ENCODE measurements at regions not wholly inside any gene's neighbourhood (a gene's known extent, or its start where the extent isn't known, plus 50 kb on each side); places are given as distances from the start of the nearest gene placed in this dataset.

DNA sequence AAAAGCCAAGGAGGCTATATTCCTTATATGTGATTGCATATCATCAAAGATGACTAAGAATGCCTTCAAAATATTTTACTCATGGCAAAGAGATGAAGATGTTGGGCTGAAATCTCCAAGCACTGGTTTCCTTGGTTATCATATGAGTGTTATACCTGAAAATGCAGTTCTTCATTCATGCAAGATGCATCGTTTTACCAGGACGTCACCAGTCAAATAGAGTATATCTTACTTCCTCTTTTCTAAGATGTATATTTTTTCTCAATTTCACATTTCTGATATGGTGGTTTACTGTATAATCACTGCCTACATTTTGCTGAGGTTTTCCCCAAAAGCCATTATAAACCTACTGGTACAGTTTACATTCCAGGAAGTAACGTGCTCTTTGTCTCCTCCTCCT, 1085.7 kb downstream of the NCAM2 start:
- H3K9me3 ChIP-seq (replicated peaks; ENCODE audit: control insufficient read depth, insufficient read depth, low read length): no peaks in the 10 kb centered on the region
- H3K36me3 ChIP-seq (ENCODE audit: control insufficient read depth in 2 of 2, insufficient read depth in 2 of 2, low read length in 1 of 2): no peaks in the 10 kb centered on the region
- no TSS peak for BruUV-seq (replicated peaks)
- 4% methylated on average over 3 of the region's 3 CpGs for WGBS (ENCODE audit: insufficient coverage, insufficient replicate concordance, low lambda C conversion rate, missing lambda C conversion rate)
- RAD21 ChIA-PET (ENCODE audit: unreplicated experiment): no interaction called here
- no peak for TF ChIP-seq JUND (IDR thresholded peaks at IDR 0.05; ENCODE audit: low read depth, low read length)
- TF ChIP-seq, protein P1, sequence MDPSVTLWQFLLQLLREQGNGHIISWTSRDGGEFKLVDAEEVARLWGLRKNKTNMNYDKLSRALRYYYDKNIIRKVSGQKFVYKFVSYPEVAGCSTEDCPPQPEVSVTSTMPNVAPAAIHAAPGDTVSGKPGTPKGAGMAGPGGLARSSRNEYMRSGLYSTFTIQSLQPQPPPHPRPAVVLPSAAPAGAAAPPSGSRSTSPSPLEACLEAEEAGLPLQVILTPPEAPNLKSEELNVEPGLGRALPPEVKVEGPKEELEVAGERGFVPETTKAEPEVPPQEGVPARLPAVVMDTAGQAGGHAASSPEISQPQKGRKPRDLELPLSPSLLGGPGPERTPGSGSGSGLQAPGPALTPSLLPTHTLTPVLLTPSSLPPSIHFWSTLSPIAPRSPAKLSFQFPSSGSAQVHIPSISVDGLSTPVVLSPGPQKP (IDR thresholded peaks at IDR 0.05; ENCODE audit: low read depth, low read length): no peak
- no peak for TF ChIP-seq MEF2A (IDR thresholded peaks at IDR 0.05; ENCODE audit: insufficient read depth, low read depth, low read length)
- TF ChIP-seq, protein P2, sequence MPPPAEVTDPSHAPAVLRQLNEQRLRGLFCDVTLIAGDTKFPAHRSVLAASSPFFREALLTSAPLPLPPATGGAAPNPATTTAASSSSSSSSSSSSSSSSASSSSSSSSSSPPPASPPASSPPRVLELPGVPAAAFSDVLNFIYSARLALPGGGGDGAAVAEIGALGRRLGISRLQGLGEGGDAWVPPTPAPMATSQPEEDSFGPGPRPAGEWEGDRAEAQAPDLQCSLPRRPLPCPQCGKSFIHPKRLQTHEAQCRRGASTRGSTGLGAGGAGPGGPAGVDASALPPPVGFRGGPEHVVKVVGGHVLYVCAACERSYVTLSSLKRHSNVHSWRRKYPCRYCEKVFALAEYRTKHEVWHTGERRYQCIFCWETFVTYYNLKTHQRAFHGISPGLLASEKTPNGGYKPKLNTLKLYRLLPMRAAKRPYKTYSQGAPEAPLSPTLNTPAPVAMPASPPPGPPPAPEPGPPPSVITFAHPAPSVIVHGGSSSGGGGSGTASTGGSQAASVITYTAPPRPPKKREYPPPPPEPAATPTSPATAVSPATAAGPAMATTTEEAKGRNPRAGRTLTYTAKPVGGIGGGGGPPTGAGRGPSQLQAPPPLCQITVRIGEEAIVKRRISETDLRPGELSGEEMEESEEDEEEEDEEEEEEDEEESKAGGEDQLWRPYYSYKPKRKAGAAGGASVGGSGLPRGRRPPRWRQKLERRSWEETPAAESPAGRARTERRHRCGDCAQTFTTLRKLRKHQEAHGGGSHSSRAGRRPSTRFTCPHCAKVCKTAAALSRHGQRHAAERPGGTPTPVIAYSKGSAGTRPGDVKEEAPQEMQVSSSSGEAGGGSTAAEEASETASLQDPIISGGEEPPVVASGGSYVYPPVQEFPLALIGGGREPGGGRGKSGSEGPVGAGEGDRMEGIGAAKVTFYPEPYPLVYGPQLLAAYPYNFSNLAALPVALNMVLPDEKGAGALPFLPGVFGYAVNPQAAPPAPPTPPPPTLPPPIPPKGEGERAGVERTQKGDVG (CRISPR knock-in tag; IDR thresholded peaks at IDR 0.05): no peak
- no peak for TF ChIP-seq KDM1A (IDR thresholded peaks at IDR 0.05; ENCODE audit: borderline replicate concordance)
- TF ChIP-seq, protein P3, sequence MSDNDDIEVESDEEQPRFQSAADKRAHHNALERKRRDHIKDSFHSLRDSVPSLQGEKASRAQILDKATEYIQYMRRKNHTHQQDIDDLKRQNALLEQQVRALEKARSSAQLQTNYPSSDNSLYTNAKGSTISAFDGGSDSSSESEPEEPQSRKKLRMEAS (IDR thresholded peaks at IDR 0.05; ENCODE audit: low read depth, low read length): no peak
- no peak for TF ChIP-seq CREM (IDR thresholded peaks at IDR 0.05; ENCODE audit: low read depth)
- no peak for TF ChIP-seq BRCA1 (IDR thresholded peaks at IDR 0.05; ENCODE audit: low read depth, low read length)
- TF ChIP-seq, protein P4, sequence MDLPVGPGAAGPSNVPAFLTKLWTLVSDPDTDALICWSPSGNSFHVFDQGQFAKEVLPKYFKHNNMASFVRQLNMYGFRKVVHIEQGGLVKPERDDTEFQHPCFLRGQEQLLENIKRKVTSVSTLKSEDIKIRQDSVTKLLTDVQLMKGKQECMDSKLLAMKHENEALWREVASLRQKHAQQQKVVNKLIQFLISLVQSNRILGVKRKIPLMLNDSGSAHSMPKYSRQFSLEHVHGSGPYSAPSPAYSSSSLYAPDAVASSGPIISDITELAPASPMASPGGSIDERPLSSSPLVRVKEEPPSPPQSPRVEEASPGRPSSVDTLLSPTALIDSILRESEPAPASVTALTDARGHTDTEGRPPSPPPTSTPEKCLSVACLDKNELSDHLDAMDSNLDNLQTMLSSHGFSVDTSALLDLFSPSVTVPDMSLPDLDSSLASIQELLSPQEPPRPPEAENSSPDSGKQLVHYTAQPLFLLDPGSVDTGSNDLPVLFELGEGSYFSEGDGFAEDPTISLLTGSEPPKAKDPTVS (IDR thresholded peaks at IDR 0.05; ENCODE audit: low read depth, low read length): no peak
- no peak for TF ChIP-seq FOXK2 (IDR thresholded peaks at IDR 0.05)
- no peak for TF ChIP-seq ZNF622 (IDR thresholded peaks at IDR 0.05)
- no peak for TF ChIP-seq TCF7 (IDR thresholded peaks at IDR 0.05; ENCODE audit: borderline replicate concordance)
- TF ChIP-seq HDAC6 (IDR thresholded peaks at IDR 0.05; ENCODE audit: unreplicated experiment): no peak
- TF ChIP-seq, protein P5, sequence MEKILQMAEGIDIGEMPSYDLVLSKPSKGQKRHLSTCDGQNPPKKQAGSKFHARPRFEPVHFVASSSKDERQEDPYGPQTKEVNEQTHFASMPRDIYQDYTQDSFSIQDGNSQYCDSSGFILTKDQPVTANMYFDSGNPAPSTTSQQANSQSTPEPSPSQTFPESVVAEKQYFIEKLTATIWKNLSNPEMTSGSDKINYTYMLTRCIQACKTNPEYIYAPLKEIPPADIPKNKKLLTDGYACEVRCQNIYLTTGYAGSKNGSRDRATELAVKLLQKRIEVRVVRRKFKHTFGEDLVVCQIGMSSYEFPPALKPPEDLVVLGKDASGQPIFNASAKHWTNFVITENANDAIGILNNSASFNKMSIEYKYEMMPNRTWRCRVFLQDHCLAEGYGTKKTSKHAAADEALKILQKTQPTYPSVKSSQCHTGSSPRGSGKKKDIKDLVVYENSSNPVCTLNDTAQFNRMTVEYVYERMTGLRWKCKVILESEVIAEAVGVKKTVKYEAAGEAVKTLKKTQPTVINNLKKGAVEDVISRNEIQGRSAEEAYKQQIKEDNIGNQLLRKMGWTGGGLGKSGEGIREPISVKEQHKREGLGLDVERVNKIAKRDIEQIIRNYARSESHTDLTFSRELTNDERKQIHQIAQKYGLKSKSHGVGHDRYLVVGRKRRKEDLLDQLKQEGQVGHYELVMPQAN (conservative IDR thresholded peaks at IDR 0.05): no peak
- no peak overlapping the region for H3K9ac ChIP-seq (ENCODE audit: control insufficient read depth, insufficient read depth, low read length)
- CTCF ChIA-PET: no interaction called here
- H3K4me2 ChIP-seq (ENCODE audit: control insufficient read depth, insufficient read depth): no peak overlapping the region
- H3K27ac ChIP-seq (ENCODE audit: control insufficient read depth, insufficient read depth): no peak overlapping the region
- DNase-seq (ENCODE audit: low read depth, low spot score): no peak
- in situ Hi-C loops (cut with MboI) (no loop called here), intact Hi-C loops (cut with micrococcal nuclease; ENCODE audit: unreplicated experiment) (no loop called here)
- SMC1A ChIA-PET (ENCODE audit: uncharacterized antibody, unreplicated experiment): no interaction called here
- no peaks in the 10 kb centered on the region for H3K79me2 ChIP-seq (ENCODE audit: control insufficient read depth, insufficient read depth, low read length)
- no peak for ATAC-seq
- POLR2A ChIA-PET: no interaction called here
- no peak for FAIRE-seq
- no peaks in the 10 kb centered on the region for H3K27me3 ChIP-seq (replicated peaks in 1 of 2; ENCODE audit: control insufficient read depth in 2 of 2, insufficient read depth in 2 of 2, low read length in 1 of 2)
- H3K4me3 ChIP-seq: no peak overlapping the region
- no peaks in the 10 kb centered on the region for H4K20me1 ChIP-seq (ENCODE audit: control insufficient read depth, insufficient read depth)
- H3K4me1 ChIP-seq (ENCODE audit: control insufficient read depth, insufficient read depth, low read length): no peaks in the 10 kb centered on the region
- H2AFZ ChIP-seq (ENCODE audit: control insufficient read depth, low read depth, low read length): no peak overlapping the region
